ENCODE measurements at regions not wholly inside any gene's neighbourhood (a gene's known extent, or its start where the extent isn't known, plus 50 kb on each side); places are given as distances from the start of the nearest gene placed in this dataset.

- 87% methylated on average over 6 of the region's 6 CpGs for WGBS
- no peak for DNase-seq (ENCODE audit: low spot score)
- H3K4me1 ChIP-seq (ENCODE audit: control insufficient read depth in 4 of 4, insufficient read depth in 4 of 4, low read length in 3 of 4): no peaks in the 10 kb centered on the region
Measured at GRCh38 chr11:70862093-70862492, 390.3 kb downstream of the SHANK2 start.

GRCh38 chr11:70863186-70863585 is 389.2 kb downstream of the SHANK2 start:
- WGBS: 92% methylated on average over 9 of the region's 9 CpGs
- no peak for TF ChIP-seq TAF1 (conservative IDR thresholded peaks at IDR 0.05)
- no peak for TF ChIP-seq ZBTB33 (IDR thresholded peaks at IDR 0.05)
- no peak for TF ChIP-seq ATF3 (IDR thresholded peaks at IDR 0.05)
- no peak for TF ChIP-seq SP1 (IDR thresholded peaks at IDR 0.05)
- TF ChIP-seq NR2F2 (IDR thresholded peaks at IDR 0.05): no peak
- no peak for TF ChIP-seq EGR1 (IDR thresholded peaks at IDR 0.05; ENCODE audit: low read depth in 2 of 2)
- Histone ChIP-seq H3K27me3 (ENCODE audit: control insufficient read depth in 4 of 4, insufficient read depth in 4 of 4, low read length in 3 of 4) (no peaks in the 10 kb centered on the region), H3K36me3 (ENCODE audit: control insufficient read depth in 4 of 4, insufficient read depth in 3 of 4, low read depth in 1 of 4, low read length in 3 of 4) (no peaks in the 10 kb centered on the region), H3K9me3 (ENCODE audit: control insufficient read depth in 4 of 4, low read length in 3 of 4) (no peaks in the 10 kb centered on the region), H3K9ac (ENCODE audit: low read depth in 1 of 2, low read length in 2 of 2) (no peak overlapping the region), H3K4me1 (ENCODE audit: control insufficient read depth in 4 of 4, insufficient read depth in 4 of 4, low read length in 3 of 4) (no peaks in the 10 kb centered on the region), H3K4me3 (ENCODE audit: low read depth in 1 of 3, low read length in 3 of 3) (no peak overlapping the region), H3K27ac (ENCODE audit: low read depth in 1 of 2, low read length in 2 of 2) (no peak overlapping the region)
- DNase-seq (ENCODE audit: low spot score): no peak

More at GRCh38 chr11:70862093-70862492, 390.3 kb downstream of the SHANK2 start:
- Histone ChIP-seq H3K4me3 (ENCODE audit: low read depth in 1 of 3, low read length in 3 of 3) (no peak overlapping the region), H3K9ac (ENCODE audit: low read depth in 1 of 2, low read length in 2 of 2) (no peak overlapping the region), H3K27ac (ENCODE audit: low read depth in 1 of 2, low read length in 2 of 2) (no peak overlapping the region), H3K9me3 (ENCODE audit: control insufficient read depth in 4 of 4, low read length in 3 of 4) (no peaks in the 10 kb centered on the region), H3K27me3 (ENCODE audit: control insufficient read depth in 4 of 4, insufficient read depth in 4 of 4, low read length in 3 of 4) (no peaks in the 10 kb centered on the region), H3K36me3 (ENCODE audit: control insufficient read depth in 4 of 4, insufficient read depth in 3 of 4, low read depth in 1 of 4, low read length in 3 of 4) (no peaks in the 10 kb centered on the region)
- TF ChIP-seq HNF4G (IDR thresholded peaks at IDR 0.05) (no peak), JUND (IDR thresholded peaks at IDR 0.05) (no peak), HNF4A (conservative IDR thresholded peaks at IDR 0.05) (no peak), YY1 (IDR thresholded peaks at IDR 0.05) (no peak), RAD21 (IDR thresholded peaks at IDR 0.05) (no peak), SP1 (IDR thresholded peaks at IDR 0.05) (no peak), ZBTB33 (IDR thresholded peaks at IDR 0.05) (no peak), TAF1 (conservative IDR thresholded peaks at IDR 0.05) (no peak), FOXA1 (IDR thresholded peaks at IDR 0.05) (no peak)

- WGBS: 92% methylated on average over 4 of the region's 4 CpGs
- Histone ChIP-seq H3K9me3 (ENCODE audit: control insufficient read depth in 4 of 4, low read length in 3 of 4) (no peaks in the 10 kb centered on the region), H3K9ac (ENCODE audit: low read depth in 1 of 2, low read length in 2 of 2) (no peak overlapping the region), H3K27ac (ENCODE audit: low read depth in 1 of 2, low read length in 2 of 2) (no peak overlapping the region), H3K36me3 (ENCODE audit: control insufficient read depth in 4 of 4, insufficient read depth in 3 of 4, low read depth in 1 of 4, low read length in 3 of 4) (no peaks in the 10 kb centered on the region), H3K4me1 (ENCODE audit: control insufficient read depth in 4 of 4, insufficient read depth in 4 of 4, low read length in 3 of 4) (no peaks in the 10 kb centered on the region), H3K4me3 (ENCODE audit: low read depth in 1 of 3, low read length in 3 of 3) (no peak overlapping the region), H3K27me3 (ENCODE audit: control insufficient read depth in 4 of 4, insufficient read depth in 4 of 4, low read length in 3 of 4) (no peaks in the 10 kb centered on the region)
- TF ChIP-seq HNF4G (IDR thresholded peaks at IDR 0.05) (no peak), SP1 (IDR thresholded peaks at IDR 0.05) (no peak), EGR1 (IDR thresholded peaks at IDR 0.05; ENCODE audit: low read depth in 2 of 2) (no peak), FOXA1 (IDR thresholded peaks at IDR 0.05) (no peak), YY1 (IDR thresholded peaks at IDR 0.05) (no peak), CTCF (IDR thresholded peaks at IDR 0.05; ENCODE audit: low read depth, low read length, missing input control) (no peak), HNF4A (conservative IDR thresholded peaks at IDR 0.05) (no peak), GABPA (IDR thresholded peaks at IDR 0.05 in 1 of 2, conservative IDR thresholded peaks at IDR 0.05 in 1 of 2) (no peak), MAX (IDR thresholded peaks at IDR 0.05) (no peak), RAD21 (IDR thresholded peaks at IDR 0.05) (no peak), JUND (IDR thresholded peaks at IDR 0.05) (no peak), ATF3 (IDR thresholded peaks at IDR 0.05) (no peak), FOXA2 (IDR thresholded peaks at IDR 0.05) (no peak), REST (IDR thresholded peaks at IDR 0.05) (no peak), RXRA (IDR thresholded peaks at IDR 0.05) (no peak)
- no peak for DNase-seq (ENCODE audit: low spot score)
Measured at GRCh38 chr11:70863993-70864392, 388.4 kb downstream of the SHANK2 start.

Data from liver (tissue), 8 donors.